ENCODE measurements at regions not wholly inside any gene's neighbourhood (a gene's known extent, or its start where the extent isn't known, plus 50 kb on each side); places are given as distances from the start of the nearest gene placed in this dataset.

DNA sequence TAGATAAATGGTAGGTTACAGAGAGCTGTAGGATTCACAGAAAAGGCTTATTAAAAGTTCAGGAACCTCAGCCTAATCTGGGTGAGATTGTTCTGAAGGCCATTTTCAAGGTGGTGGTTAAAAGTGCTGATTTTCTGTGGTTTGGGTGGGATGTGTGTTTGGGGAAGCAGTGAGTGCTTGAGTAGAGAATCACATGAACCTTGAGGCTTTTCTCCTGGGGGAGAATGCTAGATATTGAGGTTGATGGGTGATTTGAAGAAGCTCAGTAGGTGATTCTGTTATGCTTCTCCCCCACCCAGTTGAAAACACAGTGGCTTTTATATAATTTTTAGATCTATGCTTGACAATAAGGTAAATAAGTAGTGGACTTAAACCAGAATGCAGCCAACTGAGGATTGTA, 420.9 kb downstream of the PCNX1 start:
- TF ChIP-seq, protein P1, sequence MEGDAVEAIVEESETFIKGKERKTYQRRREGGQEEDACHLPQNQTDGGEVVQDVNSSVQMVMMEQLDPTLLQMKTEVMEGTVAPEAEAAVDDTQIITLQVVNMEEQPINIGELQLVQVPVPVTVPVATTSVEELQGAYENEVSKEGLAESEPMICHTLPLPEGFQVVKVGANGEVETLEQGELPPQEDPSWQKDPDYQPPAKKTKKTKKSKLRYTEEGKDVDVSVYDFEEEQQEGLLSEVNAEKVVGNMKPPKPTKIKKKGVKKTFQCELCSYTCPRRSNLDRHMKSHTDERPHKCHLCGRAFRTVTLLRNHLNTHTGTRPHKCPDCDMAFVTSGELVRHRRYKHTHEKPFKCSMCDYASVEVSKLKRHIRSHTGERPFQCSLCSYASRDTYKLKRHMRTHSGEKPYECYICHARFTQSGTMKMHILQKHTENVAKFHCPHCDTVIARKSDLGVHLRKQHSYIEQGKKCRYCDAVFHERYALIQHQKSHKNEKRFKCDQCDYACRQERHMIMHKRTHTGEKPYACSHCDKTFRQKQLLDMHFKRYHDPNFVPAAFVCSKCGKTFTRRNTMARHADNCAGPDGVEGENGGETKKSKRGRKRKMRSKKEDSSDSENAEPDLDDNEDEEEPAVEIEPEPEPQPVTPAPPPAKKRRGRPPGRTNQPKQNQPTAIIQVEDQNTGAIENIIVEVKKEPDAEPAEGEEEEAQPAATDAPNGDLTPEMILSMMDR (IDR thresholded peaks at IDR 0.05; ENCODE audit: insufficient read depth, low read length), result no peak
- no peak for TF ChIP-seq POLR2AphosphoS5 (IDR thresholded peaks at IDR 0.05; ENCODE audit: low read depth)
